Peyer's patch (tissue), 4 donors: ENCODE measurements at regions not wholly inside any gene's neighbourhood (a gene's known extent, or its start where the extent isn't known, plus 50 kb on each side); places are given as distances from the start of the nearest gene placed in this dataset.
"Not testable (repeated sequence)": the region's sequence is repeated elsewhere in the genome, so short reads cannot be mapped to it uniquely, and the experiment has no call there.

Experiments
- DNase-seq, 3 donors: peaks; one replicate each; pipeline ENCODE4 v3.0.0-alpha.2; 2017 to 2019
- H3K27ac ChIP-seq, 4 donors: fragments of 200-600 bp; sonication (generic); one replicate each; pipeline ENCODE4 v1.5.1; 2016 to 2019
- H3K27me3 ChIP-seq, 2 donors: fragments of 200-600 bp; sonication (generic); one replicate each; pipeline ENCODE4 v1.5.1; 2019
- H3K36me3 ChIP-seq, 3 donors: fragments of 200-600 bp; sonication (generic); one replicate each; pipeline ENCODE4 v1.5.1; 2016 to 2019
- H3K4me1 ChIP-seq, 4 donors: fragments of 200-600 bp; sonication (generic); one replicate each; pipeline ENCODE4 v1.5.1; 2016 to 2019
- H3K4me3 ChIP-seq, 4 donors: fragments of 200-600 bp; sonication (generic); 1 replicate in 3 of 4; 2 replicates in 1 of 4; pipeline ENCODE4 v1.5.1; 2016 to 2019; ENCODE audit warnings: mild to moderate bottlenecking in 1 of 4
- H3K9me3 ChIP-seq, 4 donors: fragments of 200-600 bp; sonication (generic); one replicate each; pipeline ENCODE4 v1.5.1; 2016 to 2019; ENCODE audit warnings: mild to moderate bottlenecking in 1 of 4
- POLR2A ChIP-seq, 2 donors: fragments of 450-650 bp; IDR thresholded peaks; one replicate each; pipeline ENCODE4 v1.5.1; 2017; ENCODE audit warnings: antibody characterized with exemption in 2 of 2, mild to moderate bottlenecking in 2 of 2, moderate library complexity in 2 of 2
- TF ChIP-seq, protein P1 (sequence below), 6 experiments: fragments of 450-650 bp in 4 of 6; fragments of 200-600 bp in 2 of 6; sonication (generic) in 1 of 6; IDR thresholded peaks; one replicate each; pipeline ENCODE4 v1.5.1; 2017 to 2019; ENCODE audit warnings: antibody characterized with exemption in 6 of 6, mild to moderate bottlenecking in 3 of 6, moderate library complexity in 1 of 6

- peak in 1 of 3 donors; percentile 61 for DNase-seq
- Histone ChIP-seq H3K36me3 (no peaks in the 10 kb centered on the region), H3K4me1 (peaks cover 0 to 24% (median 4%) of the 10 kb centered on the region in 4 donors), H3K9me3 (no peaks in the 10 kb centered on the region), H3K4me3 (no peak overlapping the region), H3K27ac (peak overlapping the region in 2 of 4 donors; percentile 34 to 49), H3K27me3 (no peaks in the 10 kb centered on the region)
- no peak for TF ChIP-seq POLR2A (IDR thresholded peaks at IDR 0.05)
- TF ChIP-seq, protein P1, sequence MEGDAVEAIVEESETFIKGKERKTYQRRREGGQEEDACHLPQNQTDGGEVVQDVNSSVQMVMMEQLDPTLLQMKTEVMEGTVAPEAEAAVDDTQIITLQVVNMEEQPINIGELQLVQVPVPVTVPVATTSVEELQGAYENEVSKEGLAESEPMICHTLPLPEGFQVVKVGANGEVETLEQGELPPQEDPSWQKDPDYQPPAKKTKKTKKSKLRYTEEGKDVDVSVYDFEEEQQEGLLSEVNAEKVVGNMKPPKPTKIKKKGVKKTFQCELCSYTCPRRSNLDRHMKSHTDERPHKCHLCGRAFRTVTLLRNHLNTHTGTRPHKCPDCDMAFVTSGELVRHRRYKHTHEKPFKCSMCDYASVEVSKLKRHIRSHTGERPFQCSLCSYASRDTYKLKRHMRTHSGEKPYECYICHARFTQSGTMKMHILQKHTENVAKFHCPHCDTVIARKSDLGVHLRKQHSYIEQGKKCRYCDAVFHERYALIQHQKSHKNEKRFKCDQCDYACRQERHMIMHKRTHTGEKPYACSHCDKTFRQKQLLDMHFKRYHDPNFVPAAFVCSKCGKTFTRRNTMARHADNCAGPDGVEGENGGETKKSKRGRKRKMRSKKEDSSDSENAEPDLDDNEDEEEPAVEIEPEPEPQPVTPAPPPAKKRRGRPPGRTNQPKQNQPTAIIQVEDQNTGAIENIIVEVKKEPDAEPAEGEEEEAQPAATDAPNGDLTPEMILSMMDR (IDR thresholded peaks at IDR 0.05) = no peak
Measured at GRCh38 chr16:85515830-85516397, 97.2 kb upstream of the GSE1 start.

GRCh38 chr16:85517154-85517553 lies 96.0 kb upstream of the GSE1 start:
- H3K36me3 ChIP-seq = no peaks in the 10 kb centered on the region
- H3K27ac ChIP-seq = no peak overlapping the region
- H3K4me3 ChIP-seq = no peak overlapping the region
- no peaks in the 10 kb centered on the region for H3K9me3 ChIP-seq
- DNase-seq = no peak
- no peak for TF ChIP-seq POLR2A (IDR thresholded peaks at IDR 0.05)
- TF ChIP-seq, protein P1 (IDR thresholded peaks at IDR 0.05) = no peak
- peaks cover 0 to 26% (median 4%) of the 10 kb centered on the region in 4 donors for H3K4me1 ChIP-seq
- H3K27me3 ChIP-seq = no peaks in the 10 kb centered on the region

DNA sequence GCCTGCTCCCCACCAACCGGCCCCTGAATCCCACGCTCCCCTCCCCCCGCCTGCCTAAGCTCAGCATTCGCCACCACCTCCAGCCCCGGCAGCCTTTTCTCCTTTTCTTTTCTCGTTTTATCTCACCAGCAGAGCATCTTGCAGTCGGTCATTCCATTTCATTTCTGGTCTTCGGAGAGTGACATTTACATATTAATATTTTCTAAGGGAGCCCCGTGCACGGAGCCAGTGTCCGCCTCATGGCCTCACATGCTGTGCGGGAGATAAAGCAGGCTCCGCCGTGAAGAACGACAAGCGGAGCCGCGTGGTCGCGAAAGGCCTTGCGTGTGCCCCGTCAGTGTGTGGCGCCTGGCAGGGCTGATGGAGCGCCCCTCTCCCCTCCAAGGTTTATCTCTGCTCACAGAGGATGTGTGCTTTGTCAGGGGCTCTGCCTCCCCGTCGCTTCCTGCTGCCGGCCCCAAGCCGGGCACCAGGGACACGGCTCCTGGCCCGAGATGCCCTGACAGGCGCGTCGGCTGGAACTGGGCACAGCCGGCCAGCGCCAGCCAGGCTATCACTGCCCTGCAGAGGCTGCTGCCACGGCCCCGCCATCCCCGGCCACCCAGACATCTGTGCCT lies 95.5 kb upstream of the GSE1 start:
- H3K27me3 ChIP-seq = no peaks in the 10 kb centered on the region
- no peaks in the 10 kb centered on the region for H3K9me3 ChIP-seq
- no peak overlapping the region for H3K27ac ChIP-seq
- H3K4me1 ChIP-seq = peaks cover 0 to 26% (median 4%) of the 10 kb centered on the region in 4 donors
- DNase-seq = no peak
- no peak overlapping the region for H3K4me3 ChIP-seq
- TF ChIP-seq, protein P1 (IDR thresholded peaks at IDR 0.05) = no peak
- no peak for TF ChIP-seq POLR2A (IDR thresholded peaks at IDR 0.05)
- no peaks in the 10 kb centered on the region for H3K36me3 ChIP-seq

- Histone ChIP-seq H3K9me3 (no peaks in the 10 kb centered on the region), H3K4me1 (peaks cover 0 to 34% (median 4%) of the 10 kb centered on the region in 4 donors), H3K4me3 (no peak overlapping the region), H3K27ac (no peak overlapping the region), H3K36me3 (no peaks in the 10 kb centered on the region), H3K27me3 (no peaks in the 10 kb centered on the region)
- no peak for DNase-seq
- TF ChIP-seq POLR2A (IDR thresholded peaks at IDR 0.05) = no peak
- TF ChIP-seq, protein P1 (IDR thresholded peaks at IDR 0.05) = no peak
Measured at GRCh38 chr16:85518398-85519049, 94.6 kb upstream of the GSE1 start.

DNA sequence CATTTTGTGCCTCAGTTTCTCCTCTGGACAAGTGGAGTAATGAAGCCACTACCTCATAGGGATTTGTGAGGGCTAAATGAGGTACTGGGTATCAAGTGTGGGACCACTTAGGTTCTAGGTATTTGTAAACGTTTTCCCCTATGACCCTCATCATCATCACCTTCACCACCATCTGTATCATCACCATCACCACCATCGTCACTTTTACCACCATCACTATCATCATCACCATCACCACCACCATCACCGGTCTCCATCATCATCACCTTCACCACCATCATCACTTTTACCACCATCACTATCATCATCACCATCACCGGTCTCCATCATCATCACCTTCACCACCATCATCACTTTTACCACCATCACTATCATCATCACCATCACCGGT lies 94.1 kb upstream of the GSE1 start:
- peaks cover 0 to 36% (median 4%) of the 10 kb centered on the region in 4 donors for H3K4me1 ChIP-seq
- H3K4me3 ChIP-seq, H3K9me3 ChIP-seq, DNase-seq, H3K27ac ChIP-seq, H3K27me3 ChIP-seq, H3K36me3 ChIP-seq: not testable (repeated sequence)

DNA sequence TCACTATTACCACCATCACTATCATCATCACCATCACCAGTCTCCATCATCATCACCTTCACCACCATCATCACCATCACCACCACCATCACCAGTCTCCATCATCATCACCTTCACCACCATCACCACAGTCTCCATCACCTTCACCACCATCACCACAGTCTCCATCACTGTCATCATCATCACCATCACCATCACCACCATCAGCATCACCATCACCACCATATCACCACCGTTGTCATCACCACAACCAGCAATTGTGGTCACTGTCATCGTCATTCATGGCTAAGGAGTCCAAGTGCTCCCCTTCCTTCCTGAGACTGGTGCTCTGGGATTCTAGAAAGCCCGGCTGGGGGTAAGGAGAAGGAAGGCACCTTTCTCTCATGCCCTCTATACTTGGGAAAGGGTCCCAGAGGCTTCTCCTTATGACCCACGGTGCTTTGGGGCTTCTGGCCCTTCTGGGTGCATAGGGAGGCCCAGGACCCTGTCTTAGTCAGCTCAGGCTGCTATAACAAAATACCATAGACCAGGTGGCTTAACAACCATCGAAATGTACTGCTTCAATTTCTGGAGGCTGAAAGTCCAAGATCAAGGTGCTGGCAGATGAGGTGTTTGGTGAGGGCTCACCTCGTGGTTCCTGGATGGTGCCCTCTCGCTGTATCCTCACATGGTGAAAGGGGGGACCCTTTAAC lies 93.4 kb upstream of the GSE1 start:
- TF ChIP-seq, protein P1 (IDR thresholded peaks at IDR 0.05) = no peak
- TF ChIP-seq POLR2A (IDR thresholded peaks at IDR 0.05) = no peak
- Histone ChIP-seq H3K27ac (no peak overlapping the region), H3K4me1 (peaks cover 0 to 33% (median 3%) of the 10 kb centered on the region in 4 donors), H3K9me3 (no peaks in the 10 kb centered on the region), H3K36me3 (no peaks in the 10 kb centered on the region), H3K4me3 (no peak overlapping the region), H3K27me3 (no peaks in the 10 kb centered on the region)
- no peak for DNase-seq
